K562 (cell line): ENCODE measurements at regions not wholly inside any gene's neighbourhood (a gene's known extent, or its start where the extent isn't known, plus 50 kb on each side); places are given as distances from the start of the nearest gene placed in this dataset.

Source experiments
- CAMTA2 ChIP-seq: fragments of 250-450 bp; sonication (Bioruptor Pico); conservative IDR thresholded peaks from 2 replicates; pipeline ENCODE4 v1.5.1; 2022
- CHD7 ChIP-seq: fragments of 200-600 bp; sonication (generic); IDR thresholded peaks from one replicate; pipeline ENCODE4 v1.6.1; 2012; ENCODE audit warnings: mild to moderate bottlenecking, low read depth, low read length, inconsistent platforms
- EGR1 ChIP-seq: fragments of 450-650 bp; conservative IDR thresholded peaks from 2 replicates; pipeline ENCODE4 v1.6.1; 2017; ENCODE audit warnings: mild to moderate bottlenecking
- EP300 ChIP-seq: IDR thresholded peaks from 2 replicates; pipeline ENCODE4 v1.6.1; 2012; ENCODE audit warnings: low read length, improper control_type of control experiment
- MAFF ChIP-seq: IDR thresholded peaks from 2 replicates; pipeline ENCODE4 v1.6.1; 2012; ENCODE audit warnings: low read length, improper control_type of control experiment
- NR0B1 ChIP-seq: fragments of 450-650 bp; IDR thresholded peaks from one replicate; pipeline ENCODE4 v1.6.1; 2018; ENCODE audit warnings: mild to moderate bottlenecking, moderate library complexity; ENCODE audit not compliant: partially characterized antibody
- PBX2 ChIP-seq, 2 experiments: IDR thresholded peaks in 1 of 2; conservative IDR thresholded peaks in 1 of 2; 2 replicates each; pipeline ENCODE4 v1.6.1; 2016; ENCODE audit warnings: low read depth in 2 of 2, mild to moderate bottlenecking in 1 of 2, missing compliant biosample characterization in 1 of 2, missing genetic modification characterization in 1 of 2, moderate library complexity in 1 of 2
- POLR2H ChIP-seq: IDR thresholded peaks from 2 replicates; pipeline ENCODE4 v1.6.1; 2016; ENCODE audit warnings: missing genetic modification characterization, low read depth, mild to moderate bottlenecking, control low read depth, missing compliant biosample characterization, moderate library complexity
- STAT5A ChIP-seq: IDR thresholded peaks from 2 replicates; pipeline ENCODE4 v1.6.1; 2012; ENCODE audit warnings: low read length, inconsistent platforms, borderline replicate concordance
- TEAD4 ChIP-seq, 2 experiments: sonication (generic) in 1 of 2; formaldehyde crosslinking in 1 of 2; IDR thresholded peaks; 2 replicates each; pipeline versions ENCODE4 v1.6.1 to v1.8.0; 2012 to 2022; ENCODE audit warnings: borderline replicate concordance in 1 of 2, inconsistent platforms in 1 of 2, low read length in 1 of 2, mild to moderate bottlenecking in 1 of 2, missing genetic modification reagents in 1 of 2
- U2AF1 ChIP-seq: fragments of 200-400 bp; formaldehyde crosslinking; optimal IDR thresholded peaks from 2 replicates; pipeline ENCODE3; 2017; ENCODE audit warnings: mild to moderate bottlenecking, low read depth, low read length, moderate library complexity
- ZNF253 ChIP-seq: fragments of 250-450 bp; sonication (Bioruptor Pico); conservative IDR thresholded peaks from 2 replicates; pipeline ENCODE4 v1.6.1; 2021; ENCODE audit warnings: mild to moderate bottlenecking

- TF ChIP-seq CHD7 (no peak), EGR1 (no peak), NR0B1 (no peak), EP300 (no peak), MAFF (no peak), PBX2 (CRISPR knock-in tag; IDR thresholded peaks at IDR 0.05; ENCODE audit: low read depth) (no peak), PBX2 (tag; conservative IDR thresholded peaks at IDR 0.05; ENCODE audit: low read depth) (no peak), STAT5A (no peak), CAMTA2 (CRISPR knock-in tag) (no peak), ZNF253 (no peak), U2AF1 (no peak), POLR2H (tag) (no peak), TEAD4 (IDR thresholded peaks at IDR 0.05; ENCODE audit: low read length) (no peak), TEAD4 (CRISPR knock-in tag; IDR thresholded peaks at IDR 0.05; ENCODE audit: borderline replicate concordance) (no peak)
Observed at GRCh38 chr2:167462379-167462778, 574.1 kb downstream of the XIRP2 start (continued).
